ENCODE measurements at regions not wholly inside any gene's neighbourhood (a gene's known extent, or its start where the extent isn't known, plus 50 kb on each side); places are given as distances from the start of the nearest gene placed in this dataset.

DNA sequence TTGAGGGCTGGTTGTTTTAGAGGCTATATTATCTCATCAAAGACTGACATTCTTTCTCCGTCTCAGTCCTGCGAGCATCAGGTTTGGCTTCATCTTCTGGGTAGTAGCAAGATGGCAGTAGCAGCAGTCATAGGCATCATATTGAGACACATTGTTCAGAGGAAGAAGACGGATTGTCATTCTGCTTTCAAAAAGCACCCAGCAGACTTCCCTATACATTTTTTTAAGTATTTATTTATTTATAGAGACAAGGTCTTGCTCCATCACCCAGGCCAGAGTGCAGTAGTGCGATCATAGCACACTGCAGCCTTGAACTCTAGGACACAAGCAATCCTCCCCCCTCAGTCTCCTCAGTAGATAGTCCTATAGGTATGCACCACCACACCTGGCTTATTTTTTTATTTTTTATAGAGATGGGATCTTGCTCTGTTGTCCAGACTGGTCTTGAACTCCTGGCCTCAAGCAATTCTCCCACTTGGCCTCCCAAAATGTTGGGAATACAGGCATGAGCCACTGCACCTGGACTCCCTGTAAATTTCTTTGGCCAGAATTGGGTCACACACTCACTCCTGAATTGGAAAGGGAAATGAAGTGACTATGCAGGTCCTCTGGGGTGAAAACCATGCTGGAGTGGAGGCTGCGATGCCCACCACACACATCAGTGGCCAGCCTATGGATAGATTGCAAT lies 125.4 kb downstream of the SLC38A6 start:
- in situ Hi-C loops (cut with HindIII; ENCODE audit: low pct_unique_long_range_greater_than_20kb, low sequenced_read_pairs) = no loop called here
- no peak for TF ChIP-seq JUND (IDR thresholded peaks at IDR 0.05; ENCODE audit: low read depth)
- DNase-seq (ENCODE audit: low read depth in 1 of 2, low spot score in 1 of 2) = no peak

DNA sequence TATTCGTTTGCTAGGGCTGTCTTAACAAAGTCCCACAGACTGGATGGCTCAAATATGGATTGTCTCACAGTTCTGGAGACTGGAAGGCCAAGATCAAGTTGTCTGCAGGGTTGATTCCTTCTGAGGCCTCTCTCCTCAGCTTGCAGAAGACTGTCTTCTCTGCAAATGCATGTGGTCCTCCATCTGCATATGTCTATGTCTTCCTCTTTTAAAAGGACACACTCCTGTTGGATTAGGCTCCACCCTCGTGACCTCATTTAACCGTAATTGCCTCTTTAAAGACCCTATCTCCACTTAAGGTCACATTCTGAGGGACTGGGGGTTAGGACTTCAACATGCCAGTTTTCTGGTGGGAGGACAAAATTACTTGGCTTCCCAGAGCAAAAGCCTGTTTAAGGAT lies 123.3 kb downstream of the SLC38A6 start:
- in situ Hi-C loops (cut with HindIII; ENCODE audit: low pct_unique_long_range_greater_than_20kb, low sequenced_read_pairs) = no loop called here
- TF ChIP-seq JUND (IDR thresholded peaks at IDR 0.05; ENCODE audit: low read depth) = no peak
- no peak for DNase-seq (ENCODE audit: low read depth in 1 of 2, low spot score in 1 of 2)

DNA sequence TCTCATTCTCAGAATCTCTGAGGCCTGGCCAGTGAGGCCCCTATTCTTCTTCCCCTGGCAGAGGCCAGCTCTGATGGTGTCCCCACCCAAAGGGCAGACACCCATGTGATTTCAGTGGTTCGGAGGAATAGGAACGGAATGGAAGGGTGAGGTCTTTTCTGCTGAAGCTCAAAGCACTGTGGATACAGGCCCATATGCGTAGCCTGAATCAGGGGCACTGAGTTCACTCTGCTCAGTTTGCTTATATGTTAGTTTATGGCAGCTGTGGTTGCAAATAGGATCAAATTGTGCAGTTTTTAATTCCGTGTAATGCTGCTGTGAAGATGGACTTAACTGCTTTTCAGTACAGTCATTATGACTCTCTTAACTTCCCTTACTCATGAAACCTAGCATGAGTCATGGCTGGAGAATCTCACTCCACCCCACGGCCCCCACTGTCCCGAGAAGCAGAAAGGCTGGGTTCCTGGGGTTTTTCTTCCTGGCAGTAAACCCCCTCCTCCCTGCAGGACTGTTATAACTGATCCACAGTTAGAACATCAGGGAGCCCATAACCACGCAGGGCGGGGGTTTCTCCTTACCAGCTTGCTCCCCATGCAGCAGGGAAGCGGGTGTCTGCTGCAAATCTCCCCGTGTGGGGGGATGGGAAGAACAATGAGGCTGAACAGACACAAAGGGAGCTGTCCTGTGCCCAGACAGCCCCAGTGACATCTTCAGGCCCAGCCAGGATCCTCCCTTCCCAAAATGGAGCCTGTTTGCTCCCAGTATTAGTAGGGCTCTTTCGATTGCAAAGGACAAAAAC lies 122.7 kb downstream of the SLC38A6 start:
- in situ Hi-C loops (cut with HindIII; ENCODE audit: low pct_unique_long_range_greater_than_20kb, low sequenced_read_pairs) = no loop called here
- TF ChIP-seq JUND (IDR thresholded peaks at IDR 0.05; ENCODE audit: low read depth) = no peak
- DNase-seq (ENCODE audit: low read depth in 1 of 2, low spot score in 1 of 2) = peak in 1 of 2 experiments; percentile 18

DNA sequence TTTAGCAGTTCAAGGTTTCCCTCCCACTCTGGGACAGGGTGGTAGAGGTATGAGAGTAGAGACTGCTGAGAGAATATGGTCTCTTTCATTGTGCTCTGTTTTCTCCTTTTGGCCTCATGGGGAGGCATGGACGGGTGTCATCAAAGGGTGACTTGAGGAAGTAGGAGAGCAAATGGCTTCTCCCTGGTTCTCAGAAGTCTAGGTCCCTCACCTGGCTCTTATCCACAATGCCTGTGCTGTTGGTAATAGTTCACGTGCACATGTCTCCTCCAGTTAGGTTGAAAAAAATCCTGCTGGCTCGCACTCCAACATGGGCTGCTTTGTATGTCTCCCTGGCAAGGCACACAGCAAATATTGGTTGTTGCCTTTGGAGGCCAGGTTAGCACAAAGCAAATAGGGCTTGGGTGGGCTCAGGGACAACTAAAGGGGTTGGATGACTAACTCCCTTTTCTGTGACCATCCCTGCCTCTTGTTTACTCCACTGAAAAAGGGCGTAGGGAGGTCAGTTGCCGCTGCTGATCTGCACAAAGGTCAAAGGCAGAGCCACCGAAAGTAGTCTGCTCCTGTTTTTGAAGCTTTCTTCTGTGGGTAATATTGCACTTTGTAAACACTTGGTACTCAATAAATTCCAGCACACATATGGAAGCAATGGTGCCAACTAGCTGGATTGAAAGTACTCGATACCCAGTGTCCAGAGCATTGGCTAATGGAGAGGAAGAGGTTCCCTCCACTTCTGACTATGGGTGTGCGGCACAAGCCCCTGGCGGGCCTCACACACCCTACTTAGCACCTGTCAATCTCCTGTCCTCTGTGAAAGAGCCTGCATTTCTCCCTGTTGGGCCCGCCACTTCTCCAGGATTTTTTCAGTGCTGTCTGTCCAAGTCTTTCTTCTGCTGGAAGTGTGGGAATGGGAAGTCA lies 121.8 kb downstream of the SLC38A6 start:
- DNase-seq (ENCODE audit: low read depth in 1 of 2, low spot score in 1 of 2) = no peak
- in situ Hi-C loops (cut with HindIII; ENCODE audit: low pct_unique_long_range_greater_than_20kb, low sequenced_read_pairs) = no loop called here
- no peak for TF ChIP-seq JUND (IDR thresholded peaks at IDR 0.05; ENCODE audit: low read depth)
